ENCODE measurements at regions not wholly inside any gene's neighbourhood (a gene's known extent, or its start where the extent isn't known, plus 50 kb on each side); places are given as distances from the start of the nearest gene placed in this dataset.

GRCh38 chr10:80760914-80761371 is 223.2 kb downstream of the SH2D4B start (continued):
- TF ChIP-seq ZNF687 (IDR thresholded peaks at IDR 0.05) = no peak
- TF ChIP-seq NFIC (IDR thresholded peaks at IDR 0.05; ENCODE audit: low read depth, low read length) = peak; percentile 40; the same call in 1 of the 2 replicates
- no peak for TF ChIP-seq HDGF (IDR thresholded peaks at IDR 0.05)
- TF ChIP-seq ZBTB11 (CRISPR knock-in tag; IDR thresholded peaks at IDR 0.05) = no peak
- TF ChIP-seq KAT2A (conservative IDR thresholded peaks at IDR 0.05; ENCODE audit: control insufficient read depth, low read depth, low read length) = no peak
- peak; percentile 67 for TF ChIP-seq JUNB (IDR thresholded peaks at IDR 0.05)
- no peak for TF ChIP-seq NKRF (conservative IDR thresholded peaks at IDR 0.05)
- TF ChIP-seq CEBPB (IDR thresholded peaks at IDR 0.05; ENCODE audit: borderline replicate concordance in 1 of 2, low read depth in 2 of 2, low read length in 2 of 2) = no peak
- TF ChIP-seq GATAD2B (conservative IDR thresholded peaks at IDR 0.05; ENCODE audit: low read depth) = no peak
- no peak for TF ChIP-seq IRF5 (IDR thresholded peaks at IDR 0.05; ENCODE audit: borderline replicate concordance)
- no peak for TF ChIP-seq EZH2 (IDR thresholded peaks at IDR 0.05; ENCODE audit: borderline replicate concordance, control insufficient read depth, low read depth, low read length)
- TF ChIP-seq IKZF1 (conservative IDR thresholded peaks at IDR 0.05) = 0 out of 2 replicates have a peak, but pooled peaks have one; percentile 28
- no peak for TF ChIP-seq NFXL1 (IDR thresholded peaks at IDR 0.05; ENCODE audit: borderline replicate concordance)
- TF ChIP-seq USF1 (IDR thresholded peaks at IDR 0.05; ENCODE audit: borderline replicate concordance, extremely low read length, insufficient read depth, low read depth, low read length) = no peak
- TF ChIP-seq MEF2B (IDR thresholded peaks at IDR 0.05; ENCODE audit: partially characterized antibody, poor library complexity, severe bottlenecking) = peak; percentile 61
- no peak for TF ChIP-seq PML (IDR thresholded peaks at IDR 0.05; ENCODE audit: low read length)
- TF ChIP-seq CHD4 (IDR thresholded peaks at IDR 0.05) = no peak
- TF ChIP-seq NR2C2 (IDR thresholded peaks at IDR 0.05; ENCODE audit: borderline replicate concordance, control insufficient read depth, insufficient read length, low read depth) = no peak
